Prostate gland (tissue), 2 donors: ENCODE measurements at regions not wholly inside any gene's neighbourhood (a gene's known extent, or its start where the extent isn't known, plus 50 kb on each side); places are given as distances from the start of the nearest gene placed in this dataset.

ENCODE experiments used
- DNase-seq: peaks from one replicate; pipeline ENCODE4 v3.0.0-alpha.2; 2019; ENCODE audit warnings: low spot score
- H3K27ac ChIP-seq, 2 donors: fragments of 200-600 bp; sonication (generic); 2 replicates each; pipeline ENCODE4 v1.5.1; 2017 to 2019
- H3K27me3 ChIP-seq: fragments of 200-600 bp; sonication (generic); replicated peaks from 2 replicates; pipeline ENCODE4 v1.5.1; 2019; ENCODE audit not compliant: insufficient read depth
- H3K36me3 ChIP-seq, 2 donors: fragments of 200-600 bp; sonication (generic); 1 replicate in 1 of 2; 2 replicates in 1 of 2; pipeline versions ENCODE4 v1.5.1 to v1.8.1; 2017 to 2019
- H3K4me1 ChIP-seq: fragments of 200-600 bp; sonication (generic); replicated peaks from 2 replicates; pipeline ENCODE4 v1.5.1; 2019
- H3K4me3 ChIP-seq, 2 donors: fragments of 200-600 bp; sonication (generic); 2 replicates each; pipeline ENCODE4 v1.5.1; 2017 to 2019
- H3K9me3 ChIP-seq: fragments of 200-600 bp; sonication (generic); 2 replicates; pipeline ENCODE4 v1.5.1; 2017
- CTCF ChIP-seq, 4 experiments: fragments of 200-600 bp in 2 of 4; fragments of 450-650 bp in 2 of 4; sonication (generic) in 2 of 4; IDR thresholded peaks; 1 replicate in 3 of 4; 2 replicates in 1 of 4; pipeline ENCODE4 v1.5.1; 2016 to 2019; ENCODE audit warnings: antibody characterized with exemption in 4 of 4, mild to moderate bottlenecking in 2 of 4, moderate library complexity in 2 of 4
- POLR2A ChIP-seq: fragments of 450-650 bp; IDR thresholded peaks from one replicate; pipeline ENCODE4 v1.6.1; 2016; ENCODE audit warnings: antibody characterized with exemption, mild to moderate bottlenecking
- POLR2AphosphoS5 ChIP-seq: sonication (generic); formaldehyde crosslinking; IDR thresholded peaks from one replicate; pipeline ENCODE4 v1.6.1; 2017; ENCODE audit warnings: antibody characterized with exemption
- whole genome bisulfite sequencing: methylation state at CpG from one replicate; pipeline ENCODE4 v1.1.5; 2018; 5-methylcytosine and 5-hydroxymethylcytosine counted together
- intact Hi-C: fragments of 100-400 bp; cut with DNase I; formaldehyde crosslinking; loops from one replicate; pipeline ENCODE4 v1.14.2; 2022

- TF ChIP-seq POLR2AphosphoS5 (no peak), CTCF (IDR thresholded peaks at IDR 0.05) (no peak), POLR2A (no peak)
- DNase-seq: no peak
- Histone ChIP-seq H3K36me3 (no peaks in the 10 kb centered on the region), H3K27ac (no peak overlapping the region), H3K4me3 (no peak overlapping the region), H3K9me3 (no peaks in the 10 kb centered on the region), H3K4me1 (no peaks in the 10 kb centered on the region), H3K27me3 (no peaks in the 10 kb centered on the region)
- 94% methylated on average over 4 of the region's 4 CpGs for WGBS
- intact Hi-C loops: no loop called here
Measured at GRCh38 chr20:16220826-16221225, 352.4 kb downstream of the KIF16B start.

- TF ChIP-seq POLR2AphosphoS5 (no peak), POLR2A (no peak), CTCF (IDR thresholded peaks at IDR 0.05) (no peak)
- intact Hi-C loops: no loop called here
- no peaks in the 10 kb centered on the region for H3K4me1 ChIP-seq
- no peaks in the 10 kb centered on the region for H3K27me3 ChIP-seq
- H3K27ac ChIP-seq: no peak overlapping the region
- no peak for DNase-seq
- H3K36me3 ChIP-seq: no peaks in the 10 kb centered on the region
- H3K9me3 ChIP-seq: no peaks in the 10 kb centered on the region
- H3K4me3 ChIP-seq: no peak overlapping the region
Measured at GRCh38 chr20:16219182-16219581, 354.1 kb downstream of the KIF16B start.

GRCh38 chr20:16216914-16217230 lies 356.4 kb downstream of the KIF16B start:
- WGBS: 82% methylated on average over 6 of the region's 6 CpGs

GRCh38 chr20:16216227-16216913 lies 356.9 kb downstream of the KIF16B start:
- WGBS: 87% methylated on average over 10 of the region's 10 CpGs

More at GRCh38 chr20:16216914-16217230, 356.4 kb downstream of the KIF16B start:
- Histone ChIP-seq H3K4me3 (no peak overlapping the region), H3K36me3 (no peaks in the 10 kb centered on the region), H3K9me3 (no peaks in the 10 kb centered on the region), H3K27ac (no peak overlapping the region), H3K27me3 (no peaks in the 10 kb centered on the region), H3K4me1 (no peaks in the 10 kb centered on the region)
- intact Hi-C loops: no loop called here
- TF ChIP-seq POLR2AphosphoS5 (no peak), POLR2A (no peak), CTCF (IDR thresholded peaks at IDR 0.05) (no peak)
- DNase-seq: no peak

More at GRCh38 chr20:16216227-16216913, 356.9 kb downstream of the KIF16B start:
- H3K36me3 ChIP-seq: no peaks in the 10 kb centered on the region
- no peaks in the 10 kb centered on the region for H3K27me3 ChIP-seq
- intact Hi-C loops: no loop called here
- H3K4me1 ChIP-seq: no peaks in the 10 kb centered on the region
- no peak overlapping the region for H3K4me3 ChIP-seq
- TF ChIP-seq CTCF (IDR thresholded peaks at IDR 0.05) (no peak), POLR2A (no peak), POLR2AphosphoS5 (no peak)
- H3K9me3 ChIP-seq: no peaks in the 10 kb centered on the region
- no peak overlapping the region for H3K27ac ChIP-seq
- no peak for DNase-seq
